Right lobe of liver (tissue), 6 donors: ENCODE measurements at regions not wholly inside any gene's neighbourhood (a gene's known extent, or its start where the extent isn't known, plus 50 kb on each side); places are given as distances from the start of the nearest gene placed in this dataset.

Source experiments
- ATAC-seq, 4 donors: fragments of 200-7000 bp; cut with Tn5 transposase; one replicate each; pipeline ENCODE4 v1.9.1; 2020; ENCODE audit warnings: mild to moderate bottlenecking in 4 of 4, moderate library complexity in 4 of 4
- DNase-seq, 3 donors: peaks; one replicate each; pipeline ENCODE4 v3.0.0-alpha.2; 2020
- H3K27ac ChIP-seq, 3 donors: fragments of 200-600 bp; one replicate each; pipeline ENCODE4 v1.8.0; 2022
- H3K27me3 ChIP-seq, 2 donors: fragments of 200-600 bp; one replicate each; pipeline ENCODE4 v1.8.0; 2022
- H3K36me3 ChIP-seq, 4 donors: fragments of 200-600 bp; sonication (generic) in 1 of 4; one replicate each; pipeline versions ENCODE4 v1.5.1 to v1.8.0; 2017 to 2022; ENCODE audit warnings: control low read depth in 1 of 4
- H3K4me1 ChIP-seq, 4 donors: fragments of 200-600 bp; sonication (generic) in 1 of 4; one replicate each; pipeline versions ENCODE4 v1.5.1 to v1.8.0; 2017 to 2022; ENCODE audit warnings: control low read depth in 1 of 4
- H3K4me3 ChIP-seq, 3 donors: fragments of 200-600 bp; one replicate each; pipeline ENCODE4 v1.8.0; 2022
- H3K9me3 ChIP-seq, 4 donors: fragments of 200-600 bp; sonication (generic) in 1 of 4; one replicate each; pipeline versions ENCODE4 v1.5.1 to v1.8.0; 2017 to 2022; ENCODE audit warnings: control low read depth in 1 of 4
- CTCF ChIP-seq, 4 donors: fragments of 200-600 bp in 3 of 4; fragments of 450-650 bp in 1 of 4; IDR thresholded peaks; one replicate each; pipeline versions ENCODE4 v1.5.1 to v1.8.0; 2016 to 2022; ENCODE audit warnings: antibody characterized with exemption in 4 of 4, mild to moderate bottlenecking in 2 of 4
- POLR2A ChIP-seq: fragments of 450-650 bp; IDR thresholded peaks from one replicate; pipeline ENCODE4 v1.6.1; 2017; ENCODE audit warnings: antibody characterized with exemption, mild to moderate bottlenecking
- WGBS: methylation state at CpG from one replicate; pipeline ENCODE4 v1.1.6; 2018; ENCODE audit warnings: low coverage, low lambda C conversion rate; ENCODE audit not compliant: insufficient coverage; ENCODE audit errors: missing lambda C conversion rate; 5-methylcytosine and 5-hydroxymethylcytosine counted together
- intact Hi-C, 2 donors: fragments of 100-400 bp; cut with DNase I; formaldehyde crosslinking; loops; one replicate each; pipeline versions ENCODE4 v1.11.2 to v1.14.1; 2022
- donor health status: DM: no; HTN: yes; CAD: no.
- donor health status: DM: no; HTN: no; CAD: no.
- donor health status: DM: no; HTN: no; CAD: no.
- donor health status: DM: no; HTN: yes; CAD: no.
- donor health status: DM: no; HTN: yes; CAD: no.

GRCh38 chr1:221947731-221948130 lies 205.8 kb upstream of the DUSP10 start:
- H3K4me1 ChIP-seq, result no peaks in the 10 kb centered on the region
- no peaks in the 10 kb centered on the region for H3K9me3 ChIP-seq
- no peak overlapping the region for H3K27ac ChIP-seq
- no peaks in the 10 kb centered on the region for H3K27me3 ChIP-seq
- ATAC-seq (no peak), DNase-seq (no peak)
- TF ChIP-seq POLR2A, result no peak
- TF ChIP-seq CTCF (IDR thresholded peaks at IDR 0.05), result no peak
- WGBS, result 84% methylated on average over 3 of the region's 4 CpGs
- no peak overlapping the region for H3K4me3 ChIP-seq
- no peaks in the 10 kb centered on the region for H3K36me3 ChIP-seq
- intact Hi-C loops, result no loop called here

- Histone ChIP-seq H3K27me3 (no peaks in the 10 kb centered on the region), H3K4me1 (no peaks in the 10 kb centered on the region), H3K4me3 (no peak overlapping the region), H3K27ac (no peak overlapping the region), H3K36me3 (no peaks in the 10 kb centered on the region), H3K9me3 (no peaks in the 10 kb centered on the region)
- 77% methylated on average over 6 of the region's 6 CpGs for WGBS
- DNase-seq (no peak), ATAC-seq (no peak)
- no peak for TF ChIP-seq CTCF (IDR thresholded peaks at IDR 0.05)
- no peak for TF ChIP-seq POLR2A
- intact Hi-C loops, result no loop called here
These were observed 204.9 kb upstream of the DUSP10 start for GRCh38 chr1:221946768-221947167.

- H3K9me3 ChIP-seq, result no peaks in the 10 kb centered on the region
- H3K36me3 ChIP-seq, result no peaks in the 10 kb centered on the region
- H3K27me3 ChIP-seq, result no peaks in the 10 kb centered on the region
- TF ChIP-seq POLR2A, result no peak
- no peak for TF ChIP-seq CTCF (IDR thresholded peaks at IDR 0.05)
- no peaks in the 10 kb centered on the region for H3K4me1 ChIP-seq
- intact Hi-C loops, result no loop called here
- H3K4me3 ChIP-seq, result no peak overlapping the region
- ATAC-seq (no peak), DNase-seq (no peak)
- H3K27ac ChIP-seq, result no peak overlapping the region
- 100% methylated on average over 1 of the region's 1 CpG for WGBS
These were observed 203.8 kb upstream of the DUSP10 start for GRCh38 chr1:221945669-221946068.

- no peak overlapping the region for H3K4me3 ChIP-seq
- no peaks in the 10 kb centered on the region for H3K4me1 ChIP-seq
- WGBS, result 64% methylated on average over 3 of the region's 3 CpGs
- H3K27me3 ChIP-seq, result no peaks in the 10 kb centered on the region
- no peak for TF ChIP-seq CTCF (IDR thresholded peaks at IDR 0.05)
- no peak for TF ChIP-seq POLR2A
- DNase-seq (no peak), ATAC-seq (no peak)
- no peak overlapping the region for H3K27ac ChIP-seq
- no peaks in the 10 kb centered on the region for H3K36me3 ChIP-seq
- H3K9me3 ChIP-seq, result no peaks in the 10 kb centered on the region
- intact Hi-C loops, result no loop called here
These were observed 202.5 kb upstream of the DUSP10 start for GRCh38 chr1:221944247-221944870.

- H3K27ac ChIP-seq, result no peak overlapping the region
- no peak for DNase-seq
- no peaks in the 10 kb centered on the region for H3K36me3 ChIP-seq
- intact Hi-C loops, result no loop called here
- no peak for ATAC-seq
- H3K4me1 ChIP-seq, result no peaks in the 10 kb centered on the region
- 60% methylated on average over 1 of the region's 1 CpG for WGBS
- H3K27me3 ChIP-seq, result no peaks in the 10 kb centered on the region
- no peaks in the 10 kb centered on the region for H3K9me3 ChIP-seq
- TF ChIP-seq POLR2A, result no peak
- no peak for TF ChIP-seq CTCF (IDR thresholded peaks at IDR 0.05)
- H3K4me3 ChIP-seq, result no peak overlapping the region
These were observed 198.7 kb upstream of the DUSP10 start for GRCh38 chr1:221940631-221941030.
